GM23338 (cell line): ENCODE measurements at regions not wholly inside any gene's neighbourhood (a gene's known extent, or its start where the extent isn't known, plus 50 kb on each side); places are given as distances from the start of the nearest gene placed in this dataset.

Experiments
- EZH2 ChIP-seq: fragments of 200-600 bp; sonication (generic); IDR thresholded peaks from one replicate; pipeline ENCODE4 v1.8.0; 2017; ENCODE audit warnings: antibody characterized with exemption, mild to moderate bottlenecking, low read depth; ENCODE audit not compliant: unreplicated experiment
- EZH2phosphoT487 ChIP-seq: fragments of 200-600 bp; sonication (generic); IDR thresholded peaks from one replicate; pipeline ENCODE4 v1.8.1; 2018; ENCODE audit warnings: antibody characterized with exemption; ENCODE audit not compliant: unreplicated experiment
- POLR2AphosphoS5 ChIP-seq: IDR thresholded peaks from 2 replicates; pipeline ENCODE4 v1.6.1; 2016; ENCODE audit warnings: antibody characterized with exemption, low read depth
- TF ChIP-seq, protein P1 (sequence below), 2 experiments: fragments of 200-600 bp in 1 of 2; sonication (generic) in 1 of 2; conservative IDR thresholded peaks; 2 replicates each; pipeline versions ENCODE4 v1.5.1 to v1.6.1; 2016 to 2017; ENCODE audit warnings: antibody characterized with exemption in 2 of 2, low read depth in 2 of 2, mild to moderate bottlenecking in 2 of 2, moderate library complexity in 1 of 2
- TF ChIP-seq, protein P2 (sequence below): IDR thresholded peaks from one replicate; pipeline ENCODE4 v1.6.1; 2018; ENCODE audit warnings: antibody characterized with exemption; ENCODE audit not compliant: unreplicated experiment

DNA sequence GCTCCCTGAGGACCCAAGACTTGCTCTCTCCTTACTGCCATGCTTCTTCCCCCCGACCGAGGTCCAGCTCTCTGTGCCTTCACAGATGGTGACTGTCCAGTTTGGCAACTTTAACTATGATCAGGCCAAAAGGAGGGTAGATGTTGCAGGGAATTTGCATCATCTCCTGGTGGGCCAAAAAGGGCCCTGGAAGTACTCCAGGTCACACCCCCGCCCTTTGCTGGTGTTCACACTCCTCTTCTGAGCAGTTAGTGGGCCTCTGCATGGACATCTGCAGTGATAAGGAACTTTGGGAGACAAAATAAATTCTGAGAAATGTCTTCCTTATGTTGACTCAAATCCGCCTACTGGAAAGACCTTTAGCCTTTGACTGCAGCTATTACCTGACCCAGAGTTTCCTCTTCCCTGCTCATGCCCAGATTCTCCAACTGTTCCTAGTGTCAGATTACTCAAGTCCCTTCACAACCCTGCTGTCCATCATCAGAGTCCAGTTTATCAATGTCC is 234.4 kb downstream of the LOXHD1 start:
- TF ChIP-seq, protein P1, sequence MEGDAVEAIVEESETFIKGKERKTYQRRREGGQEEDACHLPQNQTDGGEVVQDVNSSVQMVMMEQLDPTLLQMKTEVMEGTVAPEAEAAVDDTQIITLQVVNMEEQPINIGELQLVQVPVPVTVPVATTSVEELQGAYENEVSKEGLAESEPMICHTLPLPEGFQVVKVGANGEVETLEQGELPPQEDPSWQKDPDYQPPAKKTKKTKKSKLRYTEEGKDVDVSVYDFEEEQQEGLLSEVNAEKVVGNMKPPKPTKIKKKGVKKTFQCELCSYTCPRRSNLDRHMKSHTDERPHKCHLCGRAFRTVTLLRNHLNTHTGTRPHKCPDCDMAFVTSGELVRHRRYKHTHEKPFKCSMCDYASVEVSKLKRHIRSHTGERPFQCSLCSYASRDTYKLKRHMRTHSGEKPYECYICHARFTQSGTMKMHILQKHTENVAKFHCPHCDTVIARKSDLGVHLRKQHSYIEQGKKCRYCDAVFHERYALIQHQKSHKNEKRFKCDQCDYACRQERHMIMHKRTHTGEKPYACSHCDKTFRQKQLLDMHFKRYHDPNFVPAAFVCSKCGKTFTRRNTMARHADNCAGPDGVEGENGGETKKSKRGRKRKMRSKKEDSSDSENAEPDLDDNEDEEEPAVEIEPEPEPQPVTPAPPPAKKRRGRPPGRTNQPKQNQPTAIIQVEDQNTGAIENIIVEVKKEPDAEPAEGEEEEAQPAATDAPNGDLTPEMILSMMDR (conservative IDR thresholded peaks at IDR 0.05; ENCODE audit: low read depth in 2 of 2), result no peak
- TF ChIP-seq EZH2 (no peak), EZH2phosphoT487 (no peak), POLR2AphosphoS5 (no peak)
- TF ChIP-seq, protein P2, sequence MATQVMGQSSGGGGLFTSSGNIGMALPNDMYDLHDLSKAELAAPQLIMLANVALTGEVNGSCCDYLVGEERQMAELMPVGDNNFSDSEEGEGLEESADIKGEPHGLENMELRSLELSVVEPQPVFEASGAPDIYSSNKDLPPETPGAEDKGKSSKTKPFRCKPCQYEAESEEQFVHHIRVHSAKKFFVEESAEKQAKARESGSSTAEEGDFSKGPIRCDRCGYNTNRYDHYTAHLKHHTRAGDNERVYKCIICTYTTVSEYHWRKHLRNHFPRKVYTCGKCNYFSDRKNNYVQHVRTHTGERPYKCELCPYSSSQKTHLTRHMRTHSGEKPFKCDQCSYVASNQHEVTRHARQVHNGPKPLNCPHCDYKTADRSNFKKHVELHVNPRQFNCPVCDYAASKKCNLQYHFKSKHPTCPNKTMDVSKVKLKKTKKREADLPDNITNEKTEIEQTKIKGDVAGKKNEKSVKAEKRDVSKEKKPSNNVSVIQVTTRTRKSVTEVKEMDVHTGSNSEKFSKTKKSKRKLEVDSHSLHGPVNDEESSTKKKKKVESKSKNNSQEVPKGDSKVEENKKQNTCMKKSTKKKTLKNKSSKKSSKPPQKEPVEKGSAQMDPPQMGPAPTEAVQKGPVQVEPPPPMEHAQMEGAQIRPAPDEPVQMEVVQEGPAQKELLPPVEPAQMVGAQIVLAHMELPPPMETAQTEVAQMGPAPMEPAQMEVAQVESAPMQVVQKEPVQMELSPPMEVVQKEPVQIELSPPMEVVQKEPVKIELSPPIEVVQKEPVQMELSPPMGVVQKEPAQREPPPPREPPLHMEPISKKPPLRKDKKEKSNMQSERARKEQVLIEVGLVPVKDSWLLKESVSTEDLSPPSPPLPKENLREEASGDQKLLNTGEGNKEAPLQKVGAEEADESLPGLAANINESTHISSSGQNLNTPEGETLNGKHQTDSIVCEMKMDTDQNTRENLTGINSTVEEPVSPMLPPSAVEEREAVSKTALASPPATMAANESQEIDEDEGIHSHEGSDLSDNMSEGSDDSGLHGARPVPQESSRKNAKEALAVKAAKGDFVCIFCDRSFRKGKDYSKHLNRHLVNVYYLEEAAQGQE, result no peak
